SK-N-MC (cell line): ENCODE measurements at regions not wholly inside any gene's neighbourhood (a gene's known extent, or its start where the extent isn't known, plus 50 kb on each side); places are given as distances from the start of the nearest gene placed in this dataset.

Experiments used
- EZH2 ChIP-seq: fragments of 200-600 bp; sonication (generic); IDR thresholded peaks from one replicate; pipeline ENCODE4 v1.6.1; 2017; ENCODE audit warnings: antibody characterized with exemption
- FOXP2 ChIP-seq: optimal IDR thresholded peaks from 2 replicates; pipeline ENCODE3; 2011; ENCODE audit warnings: mild to moderate bottlenecking, moderate library complexity; ENCODE audit not compliant: insufficient read depth; ENCODE audit errors: extremely low read length, control extremely low read depth
- POLR2AphosphoS5 ChIP-seq: IDR thresholded peaks from 2 replicates; pipeline ENCODE4 v1.6.1; 2012; ENCODE audit warnings: mild to moderate bottlenecking, low read depth, low read length, borderline replicate concordance

DNA sequence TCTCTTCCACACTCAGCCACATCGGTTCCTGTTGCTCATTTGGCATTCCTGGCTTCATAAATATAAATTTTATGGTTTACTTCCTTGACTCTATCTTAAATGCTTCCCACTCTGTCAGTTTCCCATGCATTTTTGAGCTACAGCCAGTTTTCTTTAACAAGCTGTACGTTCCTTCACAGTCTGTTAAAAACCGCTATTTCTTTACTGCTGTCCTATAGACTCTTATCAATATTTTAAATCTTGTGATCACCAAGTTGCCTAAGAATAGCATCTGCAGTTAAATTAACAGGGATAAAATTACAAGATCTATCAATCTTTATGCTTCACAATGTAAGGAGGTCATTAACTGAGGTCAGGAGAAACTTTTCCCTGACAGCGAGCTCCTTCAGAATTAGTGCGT, 103.1 kb upstream of the RHOBTB1 start:
- TF ChIP-seq POLR2AphosphoS5 (no peak; the same call in 1 of the 2 replicates), EZH2 (no peak), FOXP2 (no peak)
